Osteoblast (primary cell): ENCODE measurements at regions not wholly inside any gene's neighbourhood (a gene's known extent, or its start where the extent isn't known, plus 50 kb on each side); places are given as distances from the start of the nearest gene placed in this dataset.
"Not testable (repeated sequence)": the region's sequence is repeated elsewhere in the genome, so short reads cannot be mapped to it uniquely, and the experiment has no call there.

ENCODE experiments used
- DNase-seq: peaks from one replicate; pipeline ENCODE4 v3.0.0; 2011; ENCODE audit warnings: low spot score, mixed read lengths; ENCODE audit not compliant: insufficient read length; ENCODE audit errors: missing footprints
- H2AFZ ChIP-seq: 2 replicates; pipeline ENCODE4 v1.6.0; 2011; ENCODE audit warnings: mild to moderate bottlenecking, low read length
- H3K27ac ChIP-seq: 2 replicates; pipeline ENCODE4 v1.5.1; 2011; ENCODE audit warnings: mild to moderate bottlenecking, low read depth, low read length, moderate library complexity
- H3K27me3 ChIP-seq: 2 replicates; pipeline ENCODE4 v1.6.0; 2012; ENCODE audit warnings: mild to moderate bottlenecking, control low read depth, inconsistent platforms, low read length, moderate library complexity; ENCODE audit not compliant: insufficient read depth
- H3K36me3 ChIP-seq: 2 replicates; pipeline ENCODE4 v1.5.1; 2011; ENCODE audit warnings: mild to moderate bottlenecking, low read length, control low read depth, moderate library complexity; ENCODE audit not compliant: insufficient read depth
- H3K4me1 ChIP-seq: 2 replicates; pipeline ENCODE4 v1.5.1; 2011; ENCODE audit warnings: mild to moderate bottlenecking, low read length, control low read depth, moderate library complexity; ENCODE audit not compliant: insufficient read depth
- H3K4me2 ChIP-seq: 2 replicates; pipeline ENCODE4 v1.6.0; 2011; ENCODE audit warnings: mild to moderate bottlenecking, low read length; ENCODE audit not compliant: insufficient read depth
- H3K4me3 ChIP-seq: fragments of 200-600 bp; sonication (generic); 3 replicates; pipeline ENCODE4 v1.5.1; 2012; ENCODE audit warnings: mild to moderate bottlenecking, low read length, inconsistent platforms; ENCODE audit not compliant: insufficient read depth
- H3K79me2 ChIP-seq: 2 replicates; pipeline ENCODE4 v1.6.0; 2012; ENCODE audit warnings: mild to moderate bottlenecking, low read length, control low read depth, inconsistent platforms; ENCODE audit not compliant: insufficient read depth
- H3K9me3 ChIP-seq: 2 replicates; pipeline ENCODE4 v1.5.1; 2011; ENCODE audit warnings: low read depth, low read length, control low read depth
- H4K20me1 ChIP-seq: 2 replicates; pipeline ENCODE4 v1.6.0; 2012; ENCODE audit warnings: mild to moderate bottlenecking, low read length, control low read depth; ENCODE audit not compliant: insufficient read depth
- CTCF ChIP-seq: IDR thresholded peaks from 2 replicates; pipeline ENCODE4 v1.5.1; 2011; ENCODE audit warnings: mild to moderate bottlenecking, low read depth, low read length, moderate library complexity; ENCODE audit errors: extremely low read depth

GRCh38 chr12:17134315-17134714 lies 528.4 kb upstream of the LMO3 start:
- peaks cover 2% of the 10 kb centered on the region for H3K9me3 ChIP-seq
- no peaks in the 10 kb centered on the region for H3K79me2 ChIP-seq
- H3K27me3 ChIP-seq = no peaks in the 10 kb centered on the region
- no peak overlapping the region for H3K4me3 ChIP-seq
- H4K20me1 ChIP-seq = no peaks in the 10 kb centered on the region
- no peak for DNase-seq
- no peaks in the 10 kb centered on the region for H3K36me3 ChIP-seq
- TF ChIP-seq CTCF = no peak
- no peak overlapping the region for H3K4me2 ChIP-seq
- no peaks in the 10 kb centered on the region for H3K4me1 ChIP-seq
- H3K27ac ChIP-seq = no peak overlapping the region
- H2AFZ ChIP-seq = no peak overlapping the region

- no peak for TF ChIP-seq CTCF
These were observed 526.4 kb upstream of the LMO3 start for GRCh38 chr12:17132336-17132735.

GRCh38 chr12:17116538-17116937 lies 510.6 kb upstream of the LMO3 start:
- DNase-seq, H3K9me3 ChIP-seq, H3K27me3 ChIP-seq, H3K27ac ChIP-seq, H3K4me1 ChIP-seq, H3K79me2 ChIP-seq, H4K20me1 ChIP-seq, H2AFZ ChIP-seq, H3K4me3 ChIP-seq, H3K36me3 ChIP-seq, H3K4me2 ChIP-seq: not testable (repeated sequence)

More at GRCh38 chr12:17132336-17132735, 526.4 kb upstream of the LMO3 start:
- H2AFZ ChIP-seq = no peak overlapping the region
- peaks cover 2% of the 10 kb centered on the region for H3K9me3 ChIP-seq
- H3K79me2 ChIP-seq = no peaks in the 10 kb centered on the region
- no peak overlapping the region for H3K27ac ChIP-seq
- no peak for DNase-seq
- no peak overlapping the region for H3K4me2 ChIP-seq
- no peaks in the 10 kb centered on the region for H4K20me1 ChIP-seq
- no peaks in the 10 kb centered on the region for H3K36me3 ChIP-seq
- no peaks in the 10 kb centered on the region for H3K27me3 ChIP-seq
- no peak overlapping the region for H3K4me3 ChIP-seq
- H3K4me1 ChIP-seq = no peaks in the 10 kb centered on the region

- peak; percentile 22 for DNase-seq
- H3K4me3 ChIP-seq = no peak overlapping the region
- no peaks in the 10 kb centered on the region for H3K9me3 ChIP-seq
- H3K79me2 ChIP-seq = no peaks in the 10 kb centered on the region
- no peaks in the 10 kb centered on the region for H3K4me1 ChIP-seq
- no peak overlapping the region for H3K27ac ChIP-seq
- H3K4me2 ChIP-seq = no peak overlapping the region
- no peak overlapping the region for H2AFZ ChIP-seq
- no peak for TF ChIP-seq CTCF
- no peaks in the 10 kb centered on the region for H4K20me1 ChIP-seq
- no peaks in the 10 kb centered on the region for H3K27me3 ChIP-seq
- H3K36me3 ChIP-seq = no peaks in the 10 kb centered on the region
These were observed 504.4 kb upstream of the LMO3 start for GRCh38 chr12:17110316-17110715.
